DOHH2 (cell line): ENCODE measurements at regions not wholly inside any gene's neighbourhood (a gene's known extent, or its start where the extent isn't known, plus 50 kb on each side); places are given as distances from the start of the nearest gene placed in this dataset.

Source experiments
- CTCF ChIP-seq: fragments of 200-600 bp; sonication (generic); IDR thresholded peaks from one replicate; pipeline ENCODE4 v1.5.1; 2014; ENCODE audit warnings: antibody characterized with exemption, mild to moderate bottlenecking, low read depth, low read length; ENCODE audit not compliant: poor library complexity, severe bottlenecking
- EZH2phosphoT487 ChIP-seq: fragments of 200-600 bp; sonication (generic); IDR thresholded peaks from 2 replicates; pipeline ENCODE4 v1.6.1; 2017; ENCODE audit warnings: borderline replicate concordance, mild to moderate bottlenecking, antibody characterized with exemption, low read length, moderate library complexity, mixed read lengths

- no peak for TF ChIP-seq CTCF
- TF ChIP-seq EZH2phosphoT487, result no peak
These were observed 68.2 kb upstream of the E2F7 start for GRCh38 chr12:77133566-77133965.
